K562 (cell line): ENCODE measurements at regions not wholly inside any gene's neighbourhood (a gene's known extent, or its start where the extent isn't known, plus 50 kb on each side); places are given as distances from the start of the nearest gene placed in this dataset.

ENCODE experiments used
- CBFA2T3 ChIP-seq: fragments of 450-650 bp; IDR thresholded peaks from 2 replicates; pipeline ENCODE4 v1.6.1; 2017
- CTBP1 ChIP-seq: fragments of 450-650 bp; IDR thresholded peaks from 2 replicates; pipeline ENCODE4 v1.6.1; 2016; ENCODE audit warnings: borderline replicate concordance
- ESRRA ChIP-seq: fragments of 450-650 bp; IDR thresholded peaks from 2 replicates; pipeline ENCODE4 v1.6.1; 2014; ENCODE audit warnings: low read depth, mild to moderate bottlenecking, moderate library complexity, borderline replicate concordance
- ETV1 ChIP-seq: fragments of 450-650 bp; conservative IDR thresholded peaks from 2 replicates; pipeline ENCODE4 v1.6.1; 2016; ENCODE audit warnings: missing genetic modification characterization, control low read depth, low read depth, missing compliant biosample characterization
- HDAC1 ChIP-seq, 2 experiments: fragments of 450-650 bp; IDR thresholded peaks; 2 replicates each; pipeline ENCODE4 v1.6.1; 2016 to 2017; ENCODE audit warnings: inconsistent platforms in 1 of 2, mild to moderate bottlenecking in 1 of 2, moderate library complexity in 1 of 2
- HLTF ChIP-seq: fragments of 450-650 bp; IDR thresholded peaks from 2 replicates; pipeline ENCODE4 v1.6.1; 2016
- JUND ChIP-seq, 2 experiments: IDR thresholded peaks; 2 replicates in 1 of 2; 3 replicates in 1 of 2; pipeline ENCODE4 v1.6.1; 2011; ENCODE audit warnings: borderline replicate concordance in 2 of 2, low read depth in 2 of 2, low read length in 2 of 2, improper control_type of control experiment in 1 of 2, missing biosample characterization in 1 of 2, missing genetic modification characterization in 1 of 2, missing genetic modification reagents in 1 of 2
- LEF1 ChIP-seq: fragments of 450-650 bp; IDR thresholded peaks from 2 replicates; pipeline ENCODE4 v1.6.1; 2016; ENCODE audit warnings: mild to moderate bottlenecking
- MAFF ChIP-seq: IDR thresholded peaks from 2 replicates; pipeline ENCODE4 v1.6.1; 2012; ENCODE audit warnings: low read length, improper control_type of control experiment
- MIER1 ChIP-seq: fragments of 450-650 bp; IDR thresholded peaks from 2 replicates; pipeline ENCODE4 v1.6.1; 2016; ENCODE audit warnings: antibody characterized with exemption, mild to moderate bottlenecking, low read depth
- NFIX ChIP-seq: fragments of 250-450 bp; sonication (Bioruptor Pico); IDR thresholded peaks from 2 replicates; pipeline ENCODE4 v1.4.0; 2020; ENCODE audit warnings: low read depth, mild to moderate bottlenecking, moderate library complexity
- OTX1 ChIP-seq: fragments of 450-650 bp; formaldehyde crosslinking; IDR thresholded peaks from 2 replicates; pipeline ENCODE4 v1.4.0; 2022; ENCODE audit warnings: mild to moderate bottlenecking
- RAD21 ChIP-seq, 2 experiments: fragments of 250-450 bp in 1 of 2; fragments of 450-650 bp in 1 of 2; sonication (Bioruptor Pico) in 1 of 2; formaldehyde crosslinking in 1 of 2; IDR thresholded peaks in 1 of 2; conservative IDR thresholded peaks in 1 of 2; 2 replicates each; pipeline versions ENCODE4 v1.4.0 to v1.8.0; 2020 to 2022; ENCODE audit warnings: mild to moderate bottlenecking in 2 of 2, moderate library complexity in 1 of 2
- SMC3 ChIP-seq: conservative IDR thresholded peaks from 2 replicates; pipeline ENCODE4 v1.6.1; 2011; ENCODE audit warnings: low read depth, low read length, improper control_type of control experiment; ENCODE audit not compliant: insufficient read depth
- TAF15 ChIP-seq: fragments of 200-400 bp; formaldehyde crosslinking; IDR thresholded peaks from 2 replicates; pipeline ENCODE4 v1.6.1; 2017; ENCODE audit warnings: mild to moderate bottlenecking, low read depth, low read length, moderate library complexity
- TCF3 ChIP-seq: sonication (generic); formaldehyde crosslinking; IDR thresholded peaks from 2 replicates; pipeline ENCODE4 v1.4.0; 2020; ENCODE audit warnings: mild to moderate bottlenecking, missing genetic modification reagents
- THRA ChIP-seq: fragments of 450-650 bp; IDR thresholded peaks from 2 replicates; pipeline ENCODE4 v1.6.1; 2017; ENCODE audit warnings: mild to moderate bottlenecking, moderate library complexity
- U2AF2 ChIP-seq: fragments of 200-400 bp; formaldehyde crosslinking; optimal IDR thresholded peaks from 2 replicates; pipeline ENCODE3; 2017; ENCODE audit warnings: low read depth, mild to moderate bottlenecking, low read length
- ZNF408 ChIP-seq: fragments of 250-450 bp; sonication (Bioruptor Pico); IDR thresholded peaks from 2 replicates; pipeline ENCODE4 v1.4.0; 2020; ENCODE audit warnings: low read depth, mild to moderate bottlenecking, moderate library complexity
- ZNF445 ChIP-seq: fragments of 250-450 bp; sonication (Bioruptor Pico); IDR thresholded peaks from 2 replicates; pipeline ENCODE4 v1.4.0; 2020; ENCODE audit warnings: low read depth, mild to moderate bottlenecking, moderate library complexity
- TF ChIP-seq, protein P1 (sequence below): fragments of 450-650 bp; IDR thresholded peaks from 2 replicates; pipeline ENCODE4 v1.6.1; 2016; ENCODE audit warnings: antibody characterized with exemption
- TF ChIP-seq, protein P2 (sequence below): fragments of 450-650 bp; conservative IDR thresholded peaks from 2 replicates; pipeline ENCODE4 v1.6.1; 2016; ENCODE audit warnings: missing genetic modification characterization, low read depth, mild to moderate bottlenecking, missing compliant biosample characterization, moderate library complexity

DNA sequence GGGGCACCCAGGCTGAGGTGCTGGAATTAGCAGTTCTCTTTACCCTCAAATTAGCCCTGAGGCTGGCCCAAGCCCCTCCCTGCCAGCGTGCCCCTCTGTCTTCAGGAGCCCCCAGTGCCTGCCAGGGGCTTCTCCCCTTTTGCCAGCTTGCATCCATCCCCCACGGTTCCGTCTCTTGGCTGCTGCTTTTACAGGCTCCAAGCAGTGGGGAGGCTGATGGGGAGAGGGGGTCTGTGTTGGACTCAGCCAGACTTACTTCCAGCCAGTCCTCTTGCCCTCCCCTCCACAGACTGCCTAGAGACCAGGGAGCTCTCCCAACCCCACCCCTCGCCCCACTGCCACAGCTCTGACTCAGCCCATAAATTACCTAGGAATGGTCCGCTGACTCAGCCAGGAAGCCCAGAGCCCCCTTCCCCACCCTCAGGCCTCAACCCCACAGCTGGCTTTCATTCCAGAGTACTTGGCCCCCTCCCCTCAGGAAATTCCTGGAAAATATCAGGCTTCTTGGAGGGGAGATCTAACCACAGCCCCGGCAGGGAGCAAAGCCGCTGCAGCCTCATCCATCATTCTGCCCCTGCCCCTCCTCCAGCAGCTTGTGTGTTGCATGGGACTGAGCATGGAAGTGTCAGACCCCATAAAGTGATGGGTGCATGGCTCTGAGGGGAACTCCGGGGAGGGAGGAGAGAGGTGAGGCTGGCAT, 184.6 kb downstream of the ZFP36L2 start (continued):
- no peak for TF ChIP-seq TAF15
- TF ChIP-seq JUND (IDR thresholded peaks at IDR 0.05; ENCODE audit: borderline replicate concordance, low read depth, low read length) = peak; percentile 99
- peak; percentile 95; the same call in 2 of the 3 replicates for TF ChIP-seq JUND (tag; IDR thresholded peaks at IDR 0.05; ENCODE audit: borderline replicate concordance, low read depth, low read length)
- peak; percentile 74; the same call in 1 of the 2 replicates for TF ChIP-seq ESRRA
- no peak for TF ChIP-seq MIER1
- peak; percentile 68; the same call in 1 of the 2 replicates for TF ChIP-seq LEF1
- peak; percentile 32 for TF ChIP-seq MAFF
- peak; percentile 54; the same call in 1 of the 2 replicates for TF ChIP-seq CBFA2T3
- TF ChIP-seq OTX1 = no peak
- no peak for TF ChIP-seq ZNF445 (CRISPR knock-in tag)
- no peak for TF ChIP-seq NFIX (CRISPR knock-in tag)
- no peak for TF ChIP-seq ZNF408 (CRISPR knock-in tag)
- TF ChIP-seq ETV1 (tag) = peak; percentile 44
- no peak for TF ChIP-seq U2AF2
- TF ChIP-seq, protein P1, sequence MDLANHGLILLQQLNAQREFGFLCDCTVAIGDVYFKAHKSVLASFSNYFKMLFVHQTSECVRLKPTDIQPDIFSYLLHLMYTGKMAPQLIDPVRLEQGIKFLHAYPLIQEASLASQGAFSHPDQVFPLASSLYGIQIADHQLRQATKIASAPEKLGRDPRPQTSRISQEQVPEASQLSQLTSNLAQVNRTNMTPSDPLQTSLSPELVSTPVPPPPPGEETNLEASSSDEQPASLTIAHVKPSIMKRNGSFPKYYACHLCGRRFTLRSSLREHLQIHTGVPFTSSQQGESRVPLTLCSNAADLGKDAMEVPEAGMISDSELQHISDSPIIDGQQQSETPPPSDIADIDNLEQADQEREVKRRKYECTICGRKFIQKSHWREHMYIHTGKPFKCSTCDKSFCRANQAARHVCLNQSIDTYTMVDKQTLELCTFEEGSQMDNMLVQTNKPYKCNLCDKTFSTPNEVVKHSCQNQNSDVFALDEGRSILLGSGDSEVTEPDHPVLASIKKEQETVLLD = peak; percentile 41; the same call in 1 of the 2 replicates
- peak; percentile 67 for TF ChIP-seq TCF3 (CRISPR knock-in tag)
- no peak for TF ChIP-seq THRA
- TF ChIP-seq SMC3 = 0 out of 2 replicates have a peak, but pooled peaks have one; percentile 5
- peak in 1 of 2 experiments; percentile 8; a peak in 1 of 4 replicates for TF ChIP-seq RAD21 (CRISPR knock-in tag; conservative IDR thresholded peaks at IDR 0.05 in 1 of 2, IDR thresholded peaks at IDR 0.05 in 1 of 2)
- TF ChIP-seq HLTF = no peak
- peak in 1 of 2 experiments; percentile 62; a peak in 2 of 4 replicates for TF ChIP-seq HDAC1 (IDR thresholded peaks at IDR 0.05)
- TF ChIP-seq CTBP1 = peak; percentile 77
- TF ChIP-seq, protein P2, sequence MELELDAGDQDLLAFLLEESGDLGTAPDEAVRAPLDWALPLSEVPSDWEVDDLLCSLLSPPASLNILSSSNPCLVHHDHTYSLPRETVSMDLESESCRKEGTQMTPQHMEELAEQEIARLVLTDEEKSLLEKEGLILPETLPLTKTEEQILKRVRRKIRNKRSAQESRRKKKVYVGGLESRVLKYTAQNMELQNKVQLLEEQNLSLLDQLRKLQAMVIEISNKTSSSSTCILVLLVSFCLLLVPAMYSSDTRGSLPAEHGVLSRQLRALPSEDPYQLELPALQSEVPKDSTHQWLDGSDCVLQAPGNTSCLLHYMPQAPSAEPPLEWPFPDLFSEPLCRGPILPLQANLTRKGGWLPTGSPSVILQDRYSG (tag) = no peak
